ENCODE measurements at regions not wholly inside any gene's neighbourhood (a gene's known extent, or its start where the extent isn't known, plus 50 kb on each side); places are given as distances from the start of the nearest gene placed in this dataset.

- TF ChIP-seq, protein P1, sequence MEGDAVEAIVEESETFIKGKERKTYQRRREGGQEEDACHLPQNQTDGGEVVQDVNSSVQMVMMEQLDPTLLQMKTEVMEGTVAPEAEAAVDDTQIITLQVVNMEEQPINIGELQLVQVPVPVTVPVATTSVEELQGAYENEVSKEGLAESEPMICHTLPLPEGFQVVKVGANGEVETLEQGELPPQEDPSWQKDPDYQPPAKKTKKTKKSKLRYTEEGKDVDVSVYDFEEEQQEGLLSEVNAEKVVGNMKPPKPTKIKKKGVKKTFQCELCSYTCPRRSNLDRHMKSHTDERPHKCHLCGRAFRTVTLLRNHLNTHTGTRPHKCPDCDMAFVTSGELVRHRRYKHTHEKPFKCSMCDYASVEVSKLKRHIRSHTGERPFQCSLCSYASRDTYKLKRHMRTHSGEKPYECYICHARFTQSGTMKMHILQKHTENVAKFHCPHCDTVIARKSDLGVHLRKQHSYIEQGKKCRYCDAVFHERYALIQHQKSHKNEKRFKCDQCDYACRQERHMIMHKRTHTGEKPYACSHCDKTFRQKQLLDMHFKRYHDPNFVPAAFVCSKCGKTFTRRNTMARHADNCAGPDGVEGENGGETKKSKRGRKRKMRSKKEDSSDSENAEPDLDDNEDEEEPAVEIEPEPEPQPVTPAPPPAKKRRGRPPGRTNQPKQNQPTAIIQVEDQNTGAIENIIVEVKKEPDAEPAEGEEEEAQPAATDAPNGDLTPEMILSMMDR (IDR thresholded peaks at IDR 0.05) = no peak
- no peak for TF ChIP-seq EP300 (IDR thresholded peaks at IDR 0.05)
- TF ChIP-seq POLR2A (IDR thresholded peaks at IDR 0.05) = no peak
- TF ChIP-seq POLR2AphosphoS5 (IDR thresholded peaks at IDR 0.05) = no peak
These were observed 315.3 kb downstream of the CYP26B1 start for GRCh38 chr2:71832388-71832787.
